ENCODE measurements at regions not wholly inside any gene's neighbourhood (a gene's known extent, or its start where the extent isn't known, plus 50 kb on each side); places are given as distances from the start of the nearest gene placed in this dataset.
"Not testable (repeated sequence)": the region's sequence is repeated elsewhere in the genome, so short reads cannot be mapped to it uniquely, and the experiment has no call there.

DNA sequence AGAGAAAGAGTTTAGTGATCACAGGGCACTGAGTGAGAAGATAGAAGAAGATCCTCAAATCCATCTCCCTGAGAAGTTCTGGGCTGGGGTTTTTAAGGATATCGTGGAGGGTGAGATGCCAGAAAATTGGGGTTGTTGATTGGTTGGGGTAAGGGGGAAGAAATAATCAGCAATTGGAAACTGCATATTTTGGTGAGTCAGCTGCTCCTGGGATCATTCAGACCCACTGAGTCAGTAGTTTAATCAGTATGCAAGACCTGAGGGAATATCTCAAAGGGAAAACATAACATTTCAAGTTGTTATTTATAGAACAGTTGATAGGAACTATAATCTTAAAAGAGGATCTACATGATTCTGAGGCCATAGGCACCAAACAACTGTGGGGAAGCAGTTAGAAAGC lies 183.4 kb downstream of the FCRL5 start:
- not testable (repeated sequence) for DNase-seq (ENCODE audit: low read depth in 2 of 2)

- no peak for DNase-seq (ENCODE audit: low read depth in 2 of 2)
Observed at GRCh38 chr1:157368363-157368762, 184.0 kb downstream of the FCRL5 start.

GRCh38 chr1:157367870-157368269 lies 184.4 kb downstream of the FCRL5 start:
- DNase-seq (ENCODE audit: low read depth in 2 of 2) = no peak

- no peak for DNase-seq (ENCODE audit: low read depth in 2 of 2)
Observed at GRCh38 chr1:157367091-157367739, 185.1 kb downstream of the FCRL5 start.

GRCh38 chr1:157364612-157365011 lies 187.7 kb downstream of the FCRL5 start:
- DNase-seq (ENCODE audit: low read depth in 2 of 2) = no peak

GRCh38 chr1:157363660-157364140 lies 188.6 kb downstream of the FCRL5 start:
- DNase-seq (ENCODE audit: low read depth in 2 of 2) = no peak

DNA sequence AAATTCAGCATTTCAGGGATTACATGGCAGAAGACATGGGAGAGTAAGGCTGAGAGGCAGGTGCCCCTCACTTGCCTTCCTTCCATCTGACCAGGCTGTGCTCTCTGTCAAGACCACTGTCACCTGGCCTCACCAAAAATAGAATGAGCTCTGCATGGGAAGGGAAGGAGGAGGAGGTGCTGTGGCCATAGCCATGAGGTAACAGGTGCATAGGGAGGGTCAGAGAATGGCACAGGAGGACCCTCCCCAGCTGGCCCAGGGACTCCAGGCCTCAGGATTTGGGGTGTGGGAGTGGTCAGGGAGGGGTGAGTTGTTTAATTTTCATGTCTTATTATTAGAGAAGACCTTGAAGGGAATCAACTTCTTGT lies 192.3 kb downstream of the FCRL5 start:
- no peak for DNase-seq (ENCODE audit: low read depth in 2 of 2)

GRCh38 chr1:157359314-157360022 lies 192.8 kb downstream of the FCRL5 start:
- DNase-seq (ENCODE audit: low read depth in 2 of 2) = no peak

DNA sequence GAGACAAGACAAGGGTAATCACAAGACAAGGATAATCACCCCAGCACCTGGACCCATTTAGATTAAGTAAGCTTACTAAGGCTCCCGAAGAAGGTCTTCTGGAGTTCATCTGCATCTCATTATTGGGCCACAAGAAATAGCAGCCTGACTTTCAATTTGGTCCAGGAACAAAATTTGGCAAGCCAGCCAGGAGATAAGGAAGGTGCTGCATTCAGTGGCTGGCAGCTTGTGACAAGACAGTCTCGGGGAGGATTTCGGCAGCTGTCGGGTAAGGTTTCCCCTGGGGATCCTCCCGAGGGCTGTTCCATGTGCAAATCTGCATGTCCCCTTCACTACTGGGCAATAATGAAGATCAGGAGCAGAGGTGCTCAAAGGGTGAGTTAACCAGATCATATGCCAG lies 195.2 kb downstream of the FCRL5 start:
- no peak for DNase-seq (ENCODE audit: low read depth in 2 of 2)

DNA sequence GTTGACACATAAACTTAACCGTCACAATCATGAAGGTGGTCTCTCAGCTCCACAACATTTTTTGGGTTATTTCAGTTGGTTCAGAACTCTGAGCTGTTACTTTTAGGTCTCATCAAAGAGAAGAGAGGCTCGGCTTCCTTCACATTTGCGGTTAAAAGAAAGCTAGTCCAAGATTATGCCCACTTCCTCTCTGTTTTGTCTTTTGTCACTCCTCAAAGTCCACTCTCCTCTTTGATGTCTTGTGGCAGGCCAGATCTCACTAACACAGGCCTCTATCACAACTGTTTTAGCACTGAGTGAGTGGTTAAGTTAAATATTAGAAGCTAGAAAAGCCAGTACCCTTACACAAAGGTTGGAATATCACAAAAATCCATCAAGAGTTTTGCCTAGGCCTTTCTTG lies 195.7 kb downstream of the FCRL5 start:
- no peak for DNase-seq (ENCODE audit: low read depth in 2 of 2)

DNA sequence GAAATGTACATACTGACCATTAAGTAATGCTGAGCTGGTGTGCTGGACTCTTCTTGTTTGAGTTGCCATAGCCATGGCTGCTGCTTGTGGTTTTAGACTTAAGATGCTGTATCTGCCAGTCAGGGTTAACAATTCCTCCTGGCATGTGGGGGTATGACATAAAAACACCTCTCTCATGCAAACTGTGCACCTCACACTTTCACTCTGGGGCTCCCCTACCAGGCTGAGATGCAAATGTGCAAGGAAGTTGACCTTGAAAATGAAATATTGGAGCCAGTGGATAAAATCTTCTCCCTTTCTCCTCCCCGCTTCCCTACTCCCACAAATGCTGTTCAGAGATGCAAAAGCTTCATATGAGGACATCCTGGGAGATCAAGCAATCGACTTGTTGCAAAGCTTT lies 198.8 kb downstream of the FCRL5 start:
- DNase-seq (ENCODE audit: low read depth in 2 of 2) = no peak

- DNase-seq (ENCODE audit: low read depth in 2 of 2) = no peak
Observed at GRCh38 chr1:157352817-157353408, 199.4 kb downstream of the FCRL5 start.

DNA sequence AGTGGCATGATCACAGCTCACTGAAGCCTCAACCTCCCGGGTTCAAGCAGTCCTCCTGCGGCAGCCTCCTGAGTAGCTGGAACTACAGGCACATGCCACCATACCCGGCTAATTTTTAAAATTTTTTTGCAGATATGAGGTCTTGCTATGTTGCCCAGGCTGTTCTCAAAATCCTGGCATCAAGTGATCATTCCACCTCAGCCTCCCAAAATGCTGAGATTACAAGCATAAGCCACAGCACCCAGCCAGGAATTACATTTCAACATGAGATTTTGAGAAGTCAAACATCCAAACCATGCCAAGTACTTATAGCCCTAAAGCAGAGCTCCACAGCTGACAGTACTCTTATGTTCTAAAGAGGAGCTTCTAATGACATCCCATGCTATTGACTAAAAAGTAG lies 200.1 kb downstream of the FCRL5 start:
- no peak for DNase-seq (ENCODE audit: low read depth in 2 of 2)

DNA sequence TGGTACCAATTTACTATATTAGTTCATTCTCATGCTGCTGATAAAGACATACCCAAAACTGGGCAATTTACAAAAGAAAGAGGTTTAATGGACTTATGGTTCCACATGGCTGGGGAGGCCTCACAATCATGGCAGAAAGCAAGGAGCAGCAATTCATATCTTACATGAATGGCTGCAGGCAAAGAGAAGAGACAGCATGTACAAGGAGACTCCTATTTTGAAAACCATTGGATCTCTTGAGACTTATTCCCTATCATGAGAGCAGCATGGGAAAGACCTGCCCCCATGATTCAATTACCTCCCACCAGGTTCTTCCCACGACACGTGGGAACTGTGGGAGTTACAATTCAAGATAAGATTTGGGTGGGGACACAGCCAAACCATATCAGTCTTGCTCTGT lies 200.5 kb downstream of the FCRL5 start:
- DNase-seq (ENCODE audit: low read depth in 2 of 2) = not testable (repeated sequence)

- no peak for DNase-seq (ENCODE audit: low read depth in 2 of 2)
Observed at GRCh38 chr1:157348538-157349480, 203.5 kb downstream of the FCRL5 start.

DNA sequence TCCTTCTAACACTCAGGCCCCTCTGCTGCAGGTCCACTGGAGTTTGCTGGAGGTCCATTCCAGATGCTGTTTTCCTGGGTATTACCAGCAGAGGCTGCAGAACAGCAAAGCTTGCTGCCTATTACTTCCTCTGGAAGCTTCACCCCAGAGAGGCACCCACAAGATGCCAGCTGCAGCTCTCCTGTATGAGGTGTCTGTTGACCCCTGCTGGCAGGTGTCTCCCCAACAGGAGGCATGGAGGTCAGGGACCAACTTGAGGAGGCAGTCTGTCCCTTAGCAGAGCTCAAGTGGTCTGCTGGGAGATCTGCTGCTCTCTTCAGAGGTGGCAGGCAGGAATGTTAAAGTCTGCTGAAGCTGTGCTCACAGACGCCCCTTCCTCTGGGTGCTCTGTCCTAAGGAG lies 204.8 kb downstream of the FCRL5 start:
- DNase-seq (ENCODE audit: low read depth in 2 of 2) = no peak

GRCh38 chr1:157337785-157338184 lies 199.6 kb upstream of the ETV3 start:
- DNase-seq (ENCODE audit: low read depth in 2 of 2) = not testable (repeated sequence)

DNA sequence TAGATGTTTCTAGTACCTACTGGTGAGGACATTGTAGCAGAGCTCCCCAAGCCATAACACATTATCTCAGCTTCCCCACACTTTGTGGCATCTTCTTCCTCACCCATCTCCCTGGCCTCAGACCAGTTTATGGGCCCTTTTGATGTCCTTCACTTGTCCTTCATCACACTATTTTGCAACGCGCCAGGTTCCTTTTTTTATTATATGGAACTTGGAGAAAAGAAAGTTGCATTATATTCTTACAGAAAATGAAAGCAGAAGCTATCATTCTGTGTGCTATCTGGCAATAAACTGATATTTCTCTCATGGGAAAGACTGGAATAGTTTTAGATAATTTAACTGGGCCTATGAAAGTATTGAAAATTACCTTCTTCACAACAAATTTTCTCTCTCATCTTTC lies 196.9 kb upstream of the ETV3 start:
- no peak for DNase-seq (ENCODE audit: low read depth in 2 of 2)

DNA sequence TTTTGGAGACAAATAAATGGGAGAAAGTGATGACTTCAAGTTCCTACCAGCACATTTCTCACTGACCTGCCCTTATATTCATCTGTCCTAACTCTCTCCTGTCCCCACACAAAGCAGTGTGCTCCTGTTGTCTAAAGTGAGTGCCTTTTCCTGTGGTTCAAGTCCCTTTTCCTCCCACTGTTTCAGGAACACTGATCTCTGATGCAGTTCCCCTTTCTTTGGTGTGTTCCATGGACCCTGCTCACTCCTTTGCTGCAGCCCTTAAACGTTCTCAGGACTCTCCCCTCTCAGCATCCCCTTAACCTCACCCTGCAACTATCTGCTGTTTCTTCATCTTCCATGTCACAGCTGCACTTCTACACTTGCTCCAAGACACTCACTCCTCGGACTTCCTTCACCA lies 195.8 kb upstream of the ETV3 start:
- DNase-seq (ENCODE audit: low read depth in 2 of 2) = no peak

- DNase-seq (ENCODE audit: low read depth in 2 of 2) = not testable (repeated sequence)
Observed at GRCh38 chr1:157330177-157330576, 192.0 kb upstream of the ETV3 start.

- not testable (repeated sequence) for DNase-seq (ENCODE audit: low read depth in 2 of 2)
Observed at GRCh38 chr1:157328120-157328519, 189.9 kb upstream of the ETV3 start.

Data from activated CD8-positive, alpha-beta memory T cell treated with anti-CD3 and anti-CD28 coated beads for 4 hours (primary cell).